Transverse colon (tissue), 4 donors: ENCODE measurements at regions not wholly inside any gene's neighbourhood (a gene's known extent, or its start where the extent isn't known, plus 50 kb on each side); places are given as distances from the start of the nearest gene placed in this dataset.
A peak's percentile ranks its signal among the peaks of the same experiment; 100 is the strongest.

ENCODE experiments used
- DNase-seq: peaks from one replicate; pipeline ENCODE4 v3.0.0-alpha.2; 2019
- H3K27ac ChIP-seq, 4 donors: fragments of 200-600 bp; sonication (generic); 2 replicates each; pipeline ENCODE4 v1.5.1; 2016 to 2018; ENCODE audit warnings: inconsistent platforms in 4 of 4
- H3K27me3 ChIP-seq: fragments of 200-600 bp; sonication (generic); 2 replicates; pipeline ENCODE4 v1.5.1; 2017; ENCODE audit warnings: inconsistent platforms
- H3K36me3 ChIP-seq, 4 donors: fragments of 200-600 bp; sonication (generic); 2 replicates each; pipeline ENCODE4 v1.5.1; 2017 to 2019; ENCODE audit warnings: inconsistent platforms in 4 of 4
- H3K4me1 ChIP-seq, 4 donors: fragments of 200-600 bp; sonication (generic); 2 replicates each; pipeline ENCODE4 v1.5.1; 2017 to 2020; ENCODE audit warnings: inconsistent platforms in 4 of 4
- H3K4me3 ChIP-seq, 4 donors: fragments of 200-600 bp; sonication (generic); 1 replicate in 1 of 4; 2 replicates in 3 of 4; pipeline versions ENCODE4 v1.5.1 to v1.6.1; 2017 to 2019; ENCODE audit warnings: inconsistent platforms in 4 of 4
- H3K9me3 ChIP-seq, 2 donors: fragments of 200-600 bp; sonication (generic); 2 replicates each; pipeline ENCODE4 v1.5.1; 2017 to 2019; ENCODE audit warnings: inconsistent platforms in 2 of 2
- EP300 ChIP-seq: sonication (generic); formaldehyde crosslinking; IDR thresholded peaks from one replicate; pipeline ENCODE4 v1.6.1; 2017; ENCODE audit warnings: antibody characterized with exemption, low read depth
- POLR2A ChIP-seq: fragments of 450-650 bp; IDR thresholded peaks from one replicate; pipeline ENCODE4 v1.6.1; 2016; ENCODE audit warnings: antibody characterized with exemption, mild to moderate bottlenecking, moderate library complexity
- POLR2AphosphoS5 ChIP-seq, 3 donors: sonication (generic); formaldehyde crosslinking; IDR thresholded peaks; one replicate each; pipeline ENCODE4 v1.6.1; 2016; ENCODE audit warnings: antibody characterized with exemption in 3 of 3
- WGBS, 2 donors: methylation state at CpG; one replicate each; pipeline ENCODE4 v1.1.5; 2018; ENCODE audit warnings: low coverage in 1 of 2; 5-methylcytosine and 5-hydroxymethylcytosine counted together
- in situ Hi-C, 4 donors: fragments of 200-750 bp; cut with MboI; loops; one replicate each; pipeline versions ENCODE4 v1.15.0 to v1.15.1; 2017; ENCODE audit warnings: low sequenced_read_pairs in 3 of 4, low pct_ligation_motif_present in 1 of 4, low pct_unique_long_range_greater_than_20kb in 1 of 4
- intact Hi-C: fragments of 100-400 bp; cut with DNase I; formaldehyde crosslinking; loops from one replicate; pipeline ENCODE4 v1.15.1; 2023; ENCODE audit warnings: low total_unique reads
- TF ChIP-seq, protein P1 (sequence below), 5 experiments: fragments of 200-600 bp in 3 of 5; fragments of 450-650 bp in 2 of 5; sonication (generic) in 3 of 5; IDR thresholded peaks; 1 replicate in 2 of 5; 2 replicates in 3 of 5; pipeline ENCODE4 v1.5.1; 2016 to 2017; ENCODE audit warnings: antibody characterized with exemption in 5 of 5, inconsistent platforms in 3 of 5, mild to moderate bottlenecking in 2 of 5, moderate library complexity in 1 of 5

DNA sequence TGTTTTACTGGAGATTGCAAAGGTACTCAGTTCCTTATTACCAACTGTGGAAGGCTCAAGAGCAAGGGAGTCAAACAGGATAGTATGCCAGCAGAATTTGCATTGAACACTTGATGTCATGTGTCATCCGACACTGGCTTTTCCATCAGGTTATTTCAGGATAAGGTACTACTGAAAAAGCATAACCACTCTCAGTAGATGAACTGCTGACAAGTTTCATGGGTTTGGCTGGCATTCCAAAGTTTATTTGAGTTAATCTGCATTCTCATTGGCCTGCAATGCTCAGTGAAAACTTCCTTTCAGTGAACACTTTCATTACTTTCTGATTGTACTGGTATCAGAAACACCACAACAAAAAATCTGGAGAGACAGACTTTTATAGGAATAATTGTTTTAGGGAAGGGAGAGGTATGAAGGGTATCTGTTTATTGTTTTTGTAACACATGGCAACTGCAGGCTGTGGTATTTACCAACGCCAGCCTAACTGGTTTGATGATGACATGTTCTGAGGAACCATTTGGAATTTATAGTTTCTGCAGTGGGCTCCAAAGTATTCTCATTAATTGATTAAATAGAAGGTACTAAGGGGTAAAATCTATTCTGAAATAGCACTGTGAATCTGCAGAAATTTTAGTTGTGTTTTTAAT is 345.7 kb upstream of the NR3C2 start:
- DNase-seq, result no peak
- peaks cover 4 to 31% (median 9%) of the 10 kb centered on the region in 4 donors for H3K4me1 ChIP-seq
- in situ Hi-C loops, result no loop called here
- WGBS, 2 donors, result 14 to 30% methylated on average over 1 to 2 of the region's 2 CpGs
- no peaks in the 10 kb centered on the region for H3K9me3 ChIP-seq
- no peaks in the 10 kb centered on the region for H3K27me3 ChIP-seq
- H3K36me3 ChIP-seq, result no peaks in the 10 kb centered on the region
- intact Hi-C loops, result no loop called here
- TF ChIP-seq POLR2AphosphoS5 (IDR thresholded peaks at IDR 0.05) (peak in 2 of 3 donors; percentile 28 to 33), EP300 (no peak)
- H3K4me3 ChIP-seq, result no peak overlapping the region
- peak overlapping the region; percentile 24 to 64 (median 53) for H3K27ac ChIP-seq

DNA sequence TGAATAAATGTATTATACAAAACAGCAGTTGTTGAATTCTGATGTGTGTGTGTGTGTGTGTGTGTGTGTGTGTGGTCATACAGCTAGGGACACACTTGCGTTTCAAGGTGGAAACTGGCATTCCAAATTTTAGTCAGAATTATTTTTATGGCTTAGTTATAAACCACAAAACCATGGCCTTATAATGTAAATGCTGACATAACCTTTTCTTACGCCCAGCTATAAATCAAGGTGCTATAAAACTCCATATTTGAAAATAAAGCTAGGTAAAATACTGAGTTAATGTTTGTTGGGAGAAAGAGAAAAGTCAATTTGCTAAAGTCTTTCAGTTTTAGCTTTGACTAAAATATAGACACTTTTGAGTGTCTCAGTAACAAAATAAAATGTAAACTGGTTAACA is 345.1 kb upstream of the NR3C2 start:
- intact Hi-C loops, result no loop called here
- Histone ChIP-seq H3K36me3 (no peaks in the 10 kb centered on the region), H3K27me3 (no peaks in the 10 kb centered on the region), H3K4me1 (peaks cover 4 to 31% (median 9%) of the 10 kb centered on the region in 4 donors), H3K27ac (peak overlapping the region; percentile 24 to 64 (median 53)), H3K9me3 (no peaks in the 10 kb centered on the region), H3K4me3 (no peak overlapping the region)
- in situ Hi-C loops, result no loop called here
- TF ChIP-seq, protein P1, sequence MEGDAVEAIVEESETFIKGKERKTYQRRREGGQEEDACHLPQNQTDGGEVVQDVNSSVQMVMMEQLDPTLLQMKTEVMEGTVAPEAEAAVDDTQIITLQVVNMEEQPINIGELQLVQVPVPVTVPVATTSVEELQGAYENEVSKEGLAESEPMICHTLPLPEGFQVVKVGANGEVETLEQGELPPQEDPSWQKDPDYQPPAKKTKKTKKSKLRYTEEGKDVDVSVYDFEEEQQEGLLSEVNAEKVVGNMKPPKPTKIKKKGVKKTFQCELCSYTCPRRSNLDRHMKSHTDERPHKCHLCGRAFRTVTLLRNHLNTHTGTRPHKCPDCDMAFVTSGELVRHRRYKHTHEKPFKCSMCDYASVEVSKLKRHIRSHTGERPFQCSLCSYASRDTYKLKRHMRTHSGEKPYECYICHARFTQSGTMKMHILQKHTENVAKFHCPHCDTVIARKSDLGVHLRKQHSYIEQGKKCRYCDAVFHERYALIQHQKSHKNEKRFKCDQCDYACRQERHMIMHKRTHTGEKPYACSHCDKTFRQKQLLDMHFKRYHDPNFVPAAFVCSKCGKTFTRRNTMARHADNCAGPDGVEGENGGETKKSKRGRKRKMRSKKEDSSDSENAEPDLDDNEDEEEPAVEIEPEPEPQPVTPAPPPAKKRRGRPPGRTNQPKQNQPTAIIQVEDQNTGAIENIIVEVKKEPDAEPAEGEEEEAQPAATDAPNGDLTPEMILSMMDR (IDR thresholded peaks at IDR 0.05), result no peak
- TF ChIP-seq POLR2AphosphoS5 (IDR thresholded peaks at IDR 0.05) (no peak), EP300 (no peak), POLR2A (no peak)
- DNase-seq, result no peak
- WGBS, 2 donors, result 31 to 39% methylated on average over 2 of the region's 2 CpGs

DNA sequence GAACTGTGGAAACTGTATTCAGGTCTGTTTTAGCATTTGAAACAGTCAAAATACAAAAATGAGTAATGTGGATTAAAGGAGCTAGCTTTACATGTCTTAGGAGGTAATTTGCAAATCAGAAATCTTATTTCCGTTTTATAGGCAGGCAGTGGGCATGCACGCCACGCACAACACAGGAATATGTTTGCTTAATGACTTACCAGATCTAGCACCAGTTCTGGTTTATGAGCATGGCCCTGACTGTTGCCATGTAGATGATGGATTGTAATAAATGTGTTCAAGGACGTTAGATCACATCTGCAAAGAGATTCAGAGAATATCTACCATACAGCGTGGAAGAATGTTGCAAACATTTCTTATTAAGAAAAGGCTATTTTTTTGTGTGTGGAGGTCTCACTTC is 344.5 kb upstream of the NR3C2 start:
- no peak overlapping the region for H3K4me3 ChIP-seq

DNA sequence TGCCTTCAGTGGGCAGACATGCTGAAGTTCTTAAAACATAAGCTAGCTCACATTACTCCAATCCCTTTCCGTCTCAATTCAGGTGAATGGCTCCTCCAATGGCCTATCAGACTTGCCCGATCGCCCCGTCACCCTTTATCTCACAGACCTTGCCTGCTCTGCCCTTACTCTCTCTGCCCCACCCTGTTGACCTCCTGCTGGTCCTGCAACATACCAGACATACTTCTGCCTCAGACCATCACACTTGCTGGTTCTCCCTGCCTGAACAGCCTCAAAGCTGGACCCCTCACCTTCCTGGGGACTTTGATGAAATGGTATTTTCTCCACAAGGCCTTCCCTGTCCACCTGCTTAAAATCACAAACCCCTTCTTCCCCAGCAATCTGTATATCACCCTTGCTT is 340.1 kb upstream of the NR3C2 start:
- Histone ChIP-seq H3K4me1 (peaks cover 0 to 25% (median 3%) of the 10 kb centered on the region in 4 donors), H3K36me3 (no peaks in the 10 kb centered on the region), H3K27me3 (no peaks in the 10 kb centered on the region), H3K9me3 (no peaks in the 10 kb centered on the region), H3K27ac (no peak overlapping the region), H3K4me3 (no peak overlapping the region)
- 88 to 95% methylated on average over 4 of the region's 4 CpGs for WGBS, 2 donors
- TF ChIP-seq, protein P1 (IDR thresholded peaks at IDR 0.05), result no peak
- TF ChIP-seq EP300, result no peak
- TF ChIP-seq POLR2A, result no peak
- intact Hi-C loops, result no loop called here
- DNase-seq, result no peak
- in situ Hi-C loops, result no loop called here

More for the DNA sequence above, 344.5 kb upstream of the NR3C2 start:
- Histone ChIP-seq H3K4me1 (peaks cover 4 to 31% (median 9%) of the 10 kb centered on the region in 4 donors), H3K27me3 (no peaks in the 10 kb centered on the region), H3K27ac (peak overlapping the region; percentile 24 to 64 (median 53)), H3K9me3 (no peaks in the 10 kb centered on the region), H3K36me3 (no peaks in the 10 kb centered on the region)
- in situ Hi-C loops (no loop called here), intact Hi-C loops (no loop called here)
- TF ChIP-seq POLR2A (no peak), POLR2AphosphoS5 (IDR thresholded peaks at IDR 0.05) (no peak), EP300 (no peak)
- TF ChIP-seq, protein P1 (IDR thresholded peaks at IDR 0.05), result no peak
- 19 to 32% methylated on average over 5 of the region's 5 CpGs for WGBS, 2 donors
- DNase-seq, result peak; percentile 37
